Mesendoderm (in vitro differentiated cells): ENCODE measurements at regions not wholly inside any gene's neighbourhood (a gene's known extent, or its start where the extent isn't known, plus 50 kb on each side); places are given as distances from the start of the nearest gene placed in this dataset.

Source experiments
- DNase-seq: peaks from one replicate; pipeline ENCODE4 v3.0.0; 2013
- H2AK5ac ChIP-seq: 2 replicates; pipeline ENCODE4 v1.6.1; 2013; ENCODE audit warnings: low read length, inconsistent platforms
- H2BK120ac ChIP-seq: 2 replicates; pipeline ENCODE4 v1.6.1; 2013; ENCODE audit warnings: low read depth, mild to moderate bottlenecking, low read length, moderate library complexity, mixed read lengths
- H2BK15ac ChIP-seq: replicated peaks from 2 replicates; pipeline ENCODE4 v1.6.1; 2013; ENCODE audit warnings: low read depth, mild to moderate bottlenecking, moderate library complexity
- H2BK5ac ChIP-seq: 2 replicates; pipeline ENCODE4 v1.6.1; 2013; ENCODE audit warnings: low read length, inconsistent platforms
- H3K18ac ChIP-seq: 2 replicates; pipeline ENCODE4 v1.6.1; 2013; ENCODE audit warnings: mild to moderate bottlenecking, low read length, mixed read lengths
- H3K23ac ChIP-seq: one replicate; pipeline ENCODE4 v1.6.1; 2013; ENCODE audit warnings: low read length
- H3K27ac ChIP-seq: 2 replicates; pipeline ENCODE4 v1.5.1; 2013; ENCODE audit warnings: low read depth, mild to moderate bottlenecking, inconsistent platforms, low read length, moderate library complexity
- H3K27me3 ChIP-seq: 2 replicates; pipeline ENCODE4 v1.6.1; 2013; ENCODE audit warnings: low read length, control low read depth, mild to moderate bottlenecking, inconsistent platforms; ENCODE audit not compliant: insufficient read depth, poor library complexity
- H3K36me3 ChIP-seq: 2 replicates; pipeline ENCODE4 v1.6.1; 2013; ENCODE audit warnings: low read length, inconsistent platforms; ENCODE audit not compliant: control insufficient read depth, insufficient read depth
- H3K4ac ChIP-seq: one replicate; pipeline ENCODE4 v1.6.1; 2013; ENCODE audit warnings: low read depth, mild to moderate bottlenecking, low read length, moderate library complexity
- H3K4me1 ChIP-seq: 2 replicates; pipeline ENCODE4 v1.6.1; 2013; ENCODE audit warnings: low read depth, low read length, inconsistent platforms; ENCODE audit not compliant: control insufficient read depth
- H3K4me2 ChIP-seq: 2 replicates; pipeline ENCODE4 v1.6.1; 2013; ENCODE audit warnings: low read length
- H3K4me3 ChIP-seq: 2 replicates; pipeline ENCODE4 v1.5.1; 2013; ENCODE audit warnings: mild to moderate bottlenecking, low read length
- H3K56ac ChIP-seq: one replicate; pipeline ENCODE4 v1.6.1; 2013; ENCODE audit warnings: low read length
- H3K79me1 ChIP-seq: 2 replicates; pipeline ENCODE4 v1.6.1; 2013; ENCODE audit warnings: low read length, inconsistent platforms
- H3K79me2 ChIP-seq: 2 replicates; pipeline ENCODE4 v1.6.1; 2013; ENCODE audit warnings: mild to moderate bottlenecking, low read length; ENCODE audit not compliant: control insufficient read depth, insufficient read depth
- H3K9ac ChIP-seq: 2 replicates; pipeline ENCODE4 v1.6.1; 2013; ENCODE audit warnings: low read length, inconsistent platforms
- H4K5ac ChIP-seq: one replicate; pipeline ENCODE4 v1.6.1; 2013; ENCODE audit warnings: low read length
- H4K8ac ChIP-seq: one replicate; pipeline ENCODE4 v1.6.1; 2013; ENCODE audit warnings: low read depth, mild to moderate bottlenecking, control low read depth, low read length, moderate library complexity
- WGBS: extraction: QIAGEN DNeasy Blood & Tissue Kit; methylation state at CpG from one replicate; pipeline ENCODE4 v1.1.7; 2013; ENCODE audit warnings: low lambda C conversion rate, missing lambda C conversion rate; ENCODE audit not compliant: insufficient coverage; ENCODE audit errors: extremely low coverage; 5-methylcytosine and 5-hydroxymethylcytosine counted together

DNA sequence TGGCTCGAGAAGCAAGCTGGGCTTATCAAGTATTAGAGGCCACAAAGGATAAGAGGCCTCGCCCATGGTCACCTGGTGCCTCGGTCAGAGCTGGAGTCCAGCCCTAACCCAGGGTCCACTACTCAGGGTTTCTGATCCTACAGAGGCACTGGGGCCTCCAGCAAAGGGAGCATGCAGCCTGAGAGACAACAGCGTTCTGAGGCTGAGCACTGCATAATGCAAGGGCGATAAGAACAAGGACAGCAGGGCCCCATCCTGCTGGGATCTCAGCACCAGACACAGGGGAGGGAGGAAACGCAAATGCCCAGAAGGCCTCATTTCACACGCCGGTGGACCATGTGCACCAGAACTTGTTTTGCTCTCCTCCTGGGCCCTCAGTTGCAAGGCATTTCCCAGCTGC, 63.0 kb downstream of the C5orf15 start:
- H2AK5ac ChIP-seq, result no peak overlapping the region
- H3K56ac ChIP-seq, result no peak overlapping the region
- H3K23ac ChIP-seq, result peak overlapping the region; percentile 35
- peak; percentile 25 for DNase-seq
- no peak overlapping the region for H3K27ac ChIP-seq
- no CpG with 5 or more reads among the region's 8 CpGs for WGBS
- H2BK120ac ChIP-seq, result no peak overlapping the region
- no peak overlapping the region for H4K5ac ChIP-seq
- H3K4ac ChIP-seq, result no peak overlapping the region
- no peak overlapping the region for H3K4me3 ChIP-seq
- no peak overlapping the region for H4K8ac ChIP-seq
- no peak overlapping the region for H2BK15ac ChIP-seq
- no peak overlapping the region for H3K9ac ChIP-seq
- H3K79me1 ChIP-seq, result no peaks in the 10 kb centered on the region
- no peaks in the 10 kb centered on the region for H3K79me2 ChIP-seq
- no peak overlapping the region for H3K4me2 ChIP-seq
- H3K36me3 ChIP-seq, result no peaks in the 10 kb centered on the region
- no peaks in the 10 kb centered on the region for H3K4me1 ChIP-seq
- no peak overlapping the region for H2BK5ac ChIP-seq
- H3K18ac ChIP-seq, result no peak overlapping the region
- H3K27me3 ChIP-seq, result no peaks in the 10 kb centered on the region

DNA sequence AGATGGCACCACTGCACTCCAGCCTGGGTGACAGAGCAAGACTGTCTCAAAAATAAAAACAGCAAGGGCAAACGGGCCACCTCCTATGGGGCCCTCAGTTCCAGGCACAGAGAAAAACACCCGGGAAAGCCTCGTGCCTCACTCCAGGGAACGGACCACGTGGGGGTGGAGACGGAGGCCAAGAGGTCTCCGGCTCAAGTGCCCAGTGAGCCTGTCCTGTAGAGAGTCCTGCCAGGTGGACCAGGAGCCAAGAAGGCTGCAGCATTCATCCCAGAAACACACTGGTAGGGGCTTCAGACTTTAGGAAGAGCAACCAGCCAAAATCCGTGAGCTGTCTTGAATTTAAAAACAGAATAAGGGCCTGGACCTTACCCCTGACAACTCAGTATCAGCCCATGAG, 63.8 kb downstream of the C5orf15 start:
- no peak overlapping the region for H3K4me3 ChIP-seq
- H3K79me2 ChIP-seq, result no peaks in the 10 kb centered on the region
- H3K4ac ChIP-seq, result no peak overlapping the region
- no peak overlapping the region for H2BK15ac ChIP-seq
- no peak for DNase-seq
- no peak overlapping the region for H4K5ac ChIP-seq
- no peak overlapping the region for H3K4me2 ChIP-seq
- H4K8ac ChIP-seq, result no peak overlapping the region
- H3K36me3 ChIP-seq, result no peaks in the 10 kb centered on the region
- no peak overlapping the region for H3K18ac ChIP-seq
- H3K4me1 ChIP-seq, result no peaks in the 10 kb centered on the region
- H3K9ac ChIP-seq, result no peak overlapping the region
- H3K56ac ChIP-seq, result no peak overlapping the region
- no peak overlapping the region for H2BK120ac ChIP-seq
- H3K23ac ChIP-seq, result no peak overlapping the region
- WGBS, result no CpG with 5 or more reads among the region's 8 CpGs
- H2BK5ac ChIP-seq, result no peak overlapping the region
- no peak overlapping the region for H3K27ac ChIP-seq
- H3K79me1 ChIP-seq, result no peaks in the 10 kb centered on the region
- no peaks in the 10 kb centered on the region for H3K27me3 ChIP-seq
- H2AK5ac ChIP-seq, result no peak overlapping the region

DNA sequence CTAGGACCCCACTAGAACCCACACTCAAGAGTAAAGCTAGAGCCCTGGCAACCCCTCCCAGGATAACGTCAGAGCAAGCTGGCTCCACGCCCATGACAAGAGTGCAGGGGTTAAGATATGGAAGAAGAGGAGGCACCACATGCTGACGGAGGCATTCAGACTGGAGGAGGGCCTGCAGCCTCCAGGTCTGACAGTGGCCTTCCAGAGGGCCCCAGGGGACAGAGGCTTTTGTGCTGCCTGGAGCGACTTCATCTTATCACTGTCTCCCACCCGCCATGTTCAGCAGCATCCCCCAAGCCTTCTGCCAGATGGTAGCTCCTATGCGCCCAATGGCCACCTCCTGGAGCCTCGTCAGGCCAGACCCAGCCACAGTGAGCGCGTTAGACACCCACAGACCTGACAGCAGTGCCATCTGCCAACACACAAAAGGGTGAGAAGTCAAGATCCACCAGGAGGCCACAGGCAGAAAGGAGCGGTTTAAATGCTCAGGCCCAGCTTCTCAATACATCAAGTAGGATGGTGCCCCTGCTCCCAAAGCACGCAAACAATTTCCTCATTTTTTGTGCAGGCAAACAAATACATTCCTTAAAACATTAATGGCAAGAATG, 65.8 kb downstream of the C5orf15 start:
- Histone ChIP-seq H3K56ac (no peak overlapping the region), H3K23ac (no peak overlapping the region), H3K4me2 (no peak overlapping the region), H4K5ac (no peak overlapping the region), H2AK5ac (no peak overlapping the region), H2BK120ac (no peak overlapping the region), H3K79me1 (no peaks in the 10 kb centered on the region), H4K8ac (no peak overlapping the region), H3K27ac (no peak overlapping the region), H3K18ac (no peak overlapping the region), H3K79me2 (no peaks in the 10 kb centered on the region), H2BK15ac (no peak overlapping the region), H3K9ac (no peak overlapping the region), H3K27me3 (no peaks in the 10 kb centered on the region), H2BK5ac (no peak overlapping the region), H3K4ac (no peak overlapping the region), H3K36me3 (no peaks in the 10 kb centered on the region), H3K4me3 (no peak overlapping the region), H3K4me1 (no peaks in the 10 kb centered on the region)
- WGBS, result no CpG with 5 or more reads among the region's 11 CpGs
- peak; percentile 72 for DNase-seq

DNA sequence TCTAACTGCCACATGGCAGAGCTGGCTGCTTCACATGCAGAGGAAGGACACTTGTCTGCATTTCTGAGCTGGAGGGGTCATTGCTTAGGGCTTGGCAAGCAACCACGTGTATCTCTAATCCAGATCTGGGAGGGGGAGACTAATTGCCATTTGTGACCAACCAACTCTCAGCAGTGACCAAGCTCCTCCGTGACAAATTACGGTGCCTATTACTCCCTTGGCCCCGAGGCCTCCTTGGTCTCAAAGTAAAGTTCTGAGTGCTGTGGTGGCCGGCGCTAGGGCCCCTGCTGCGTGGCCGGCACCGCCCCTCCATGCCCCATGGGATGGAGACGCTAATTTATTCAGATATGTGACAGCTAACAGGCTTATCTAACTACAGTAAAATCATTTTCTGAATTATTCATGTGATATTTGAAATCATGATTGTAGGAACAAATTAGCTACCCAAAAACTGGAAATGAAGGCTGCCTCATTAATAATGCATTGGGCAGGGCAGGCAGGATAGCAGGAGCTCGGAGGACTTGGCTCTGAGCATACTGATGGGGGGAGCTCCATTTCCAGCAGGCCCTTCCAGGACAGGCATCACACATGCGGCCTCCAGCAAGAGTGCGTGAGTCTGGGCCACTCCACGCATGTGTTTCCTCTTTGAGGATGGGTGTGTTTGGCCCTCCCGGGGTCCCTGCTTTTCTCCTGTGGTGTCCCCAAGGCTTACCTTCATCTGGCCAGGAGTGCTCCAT, 67.7 kb downstream of the C5orf15 start:
- no peak overlapping the region for H3K27ac ChIP-seq
- no peak overlapping the region for H3K56ac ChIP-seq
- DNase-seq, result no peak
- H3K4me2 ChIP-seq, result no peak overlapping the region
- no peaks in the 10 kb centered on the region for H3K36me3 ChIP-seq
- no peak overlapping the region for H3K4ac ChIP-seq
- H3K79me2 ChIP-seq, result no peaks in the 10 kb centered on the region
- no peak overlapping the region for H3K9ac ChIP-seq
- H3K18ac ChIP-seq, result no peak overlapping the region
- H2BK5ac ChIP-seq, result no peak overlapping the region
- no peaks in the 10 kb centered on the region for H3K79me1 ChIP-seq
- no peak overlapping the region for H2BK15ac ChIP-seq
- no peak overlapping the region for H2BK120ac ChIP-seq
- no peak overlapping the region for H4K5ac ChIP-seq
- H3K4me3 ChIP-seq, result no peak overlapping the region
- H3K23ac ChIP-seq, result no peak overlapping the region
- no peak overlapping the region for H4K8ac ChIP-seq
- no peak overlapping the region for H2AK5ac ChIP-seq
- H3K27me3 ChIP-seq, result no peaks in the 10 kb centered on the region
- WGBS, result no CpG with 5 or more reads among the region's 15 CpGs
- H3K4me1 ChIP-seq, result no peaks in the 10 kb centered on the region

DNA sequence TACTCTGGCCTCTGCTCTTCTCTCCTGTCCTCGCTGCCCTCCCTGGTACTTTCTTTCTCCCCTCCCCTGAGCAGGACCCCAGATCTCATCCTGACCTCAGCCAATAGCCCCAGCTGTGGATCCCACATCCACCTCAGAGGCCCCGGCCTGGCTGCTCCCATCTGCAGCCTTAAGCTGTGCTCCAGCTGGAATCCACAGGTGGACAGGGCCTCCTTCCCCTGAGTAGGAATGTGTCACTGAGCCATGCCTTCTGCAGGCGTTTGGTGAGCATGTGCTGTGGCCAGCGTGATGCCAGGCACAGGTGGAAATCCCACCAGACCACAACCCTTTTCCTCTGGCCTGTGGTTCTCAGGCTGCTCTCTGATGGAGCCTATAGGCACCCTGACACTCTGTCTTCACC, 68.9 kb downstream of the C5orf15 start:
- H2BK15ac ChIP-seq, result no peak overlapping the region
- H3K4me3 ChIP-seq, result no peak overlapping the region
- H3K56ac ChIP-seq, result no peak overlapping the region
- H3K4ac ChIP-seq, result no peak overlapping the region
- H3K4me1 ChIP-seq, result no peaks in the 10 kb centered on the region
- H2AK5ac ChIP-seq, result no peak overlapping the region
- no peak overlapping the region for H4K8ac ChIP-seq
- H2BK5ac ChIP-seq, result no peak overlapping the region
- no peak overlapping the region for H3K23ac ChIP-seq
- H3K9ac ChIP-seq, result no peak overlapping the region
- no peaks in the 10 kb centered on the region for H3K79me2 ChIP-seq
- no peak overlapping the region for H4K5ac ChIP-seq
- WGBS, result no CpG with 5 or more reads among the region's 4 CpGs
- no peaks in the 10 kb centered on the region for H3K79me1 ChIP-seq
- no peak overlapping the region for H2BK120ac ChIP-seq
- H3K18ac ChIP-seq, result no peak overlapping the region
- no peak overlapping the region for H3K4me2 ChIP-seq
- no peaks in the 10 kb centered on the region for H3K27me3 ChIP-seq
- DNase-seq, result no peak
- H3K36me3 ChIP-seq, result no peaks in the 10 kb centered on the region
- no peak overlapping the region for H3K27ac ChIP-seq

DNA sequence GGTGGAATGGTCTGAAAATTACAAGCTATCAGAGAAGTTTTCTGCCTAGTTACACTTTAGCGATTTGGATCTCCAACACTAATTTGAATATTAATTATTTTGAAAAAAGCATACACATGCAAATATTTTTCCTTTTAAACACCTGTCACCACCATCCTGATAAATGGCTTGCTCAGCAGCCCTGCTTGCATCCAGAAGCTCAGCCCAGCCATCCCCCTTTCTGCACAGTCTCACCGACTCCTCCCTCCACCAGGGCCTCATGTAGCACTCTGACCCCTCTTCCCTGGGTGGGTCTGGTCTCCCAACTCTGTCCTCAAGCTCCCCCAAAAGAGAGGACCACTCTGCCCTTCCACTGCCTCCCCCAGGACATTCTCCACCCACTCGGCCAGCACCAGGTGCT, 70.0 kb downstream of the C5orf15 start:
- no peak overlapping the region for H3K56ac ChIP-seq
- H3K9ac ChIP-seq, result no peak overlapping the region
- H3K27me3 ChIP-seq, result no peaks in the 10 kb centered on the region
- DNase-seq, result no peak
- no peak overlapping the region for H3K4me2 ChIP-seq
- no peak overlapping the region for H3K23ac ChIP-seq
- H3K79me2 ChIP-seq, result no peaks in the 10 kb centered on the region
- H2BK15ac ChIP-seq, result no peak overlapping the region
- H3K79me1 ChIP-seq, result no peaks in the 10 kb centered on the region
- H4K5ac ChIP-seq, result no peak overlapping the region
- no peak overlapping the region for H2BK120ac ChIP-seq
- no peak overlapping the region for H3K18ac ChIP-seq
- H3K4ac ChIP-seq, result no peak overlapping the region
- H3K4me3 ChIP-seq, result no peak overlapping the region
- no peak overlapping the region for H2AK5ac ChIP-seq
- no peak overlapping the region for H3K27ac ChIP-seq
- H3K4me1 ChIP-seq, result no peaks in the 10 kb centered on the region
- H2BK5ac ChIP-seq, result no peak overlapping the region
- WGBS, result no CpG with 5 or more reads among the region's 3 CpGs
- H4K8ac ChIP-seq, result no peak overlapping the region
- no peaks in the 10 kb centered on the region for H3K36me3 ChIP-seq
